DND-41 (cell line): ENCODE measurements at regions not wholly inside any gene's neighbourhood (a gene's known extent, or its start where the extent isn't known, plus 50 kb on each side); places are given as distances from the start of the nearest gene placed in this dataset.

Source experiments
- ATAC-seq: fragments of 200-7000 bp; cut with Tn5 transposase; 3 replicates; pipeline ENCODE4 v1.9.1; 2021; ENCODE audit warnings: low read depth; ENCODE audit not compliant: insufficient read depth
- DNase-seq: peaks from one replicate; pipeline ENCODE4 v3.0.0-alpha.2; 2020
- H2AFZ ChIP-seq: 2 replicates; pipeline ENCODE4 v1.6.0; 2012; ENCODE audit warnings: low read depth, low read length
- H3K27ac ChIP-seq: 2 replicates; pipeline ENCODE4 v1.5.1; 2012; ENCODE audit warnings: low read length, inconsistent platforms
- H3K27me3 ChIP-seq: fragments of 200-600 bp; sonication (generic); 2 replicates; pipeline ENCODE4 v1.6.0; 2012; ENCODE audit warnings: low read length, mild to moderate bottlenecking, inconsistent platforms; ENCODE audit not compliant: insufficient read depth, poor library complexity
- H3K36me3 ChIP-seq: 2 replicates; pipeline ENCODE4 v1.5.1; 2012; ENCODE audit warnings: low read length, inconsistent platforms; ENCODE audit not compliant: insufficient read depth
- H3K4me1 ChIP-seq: 2 replicates; pipeline ENCODE4 v1.5.1; 2012; ENCODE audit warnings: mild to moderate bottlenecking, low read length; ENCODE audit not compliant: insufficient read depth
- H3K4me2 ChIP-seq: 2 replicates; pipeline ENCODE4 v1.6.0; 2012; ENCODE audit warnings: mild to moderate bottlenecking, moderate library complexity, low read length, inconsistent platforms; ENCODE audit not compliant: insufficient read depth
- H3K4me3 ChIP-seq, 2 experiments: fragments of 200-600 bp in 1 of 2; shearing (Covaris generic) in 1 of 2; 2 replicates each; pipeline ENCODE4 v1.5.1; 2012 to 2016; ENCODE audit warnings: inconsistent platforms in 2 of 2, low read length in 2 of 2, mild to moderate bottlenecking in 2 of 2, low read depth in 1 of 2, moderate library complexity in 1 of 2
- H3K79me2 ChIP-seq: 2 replicates; pipeline ENCODE4 v1.6.0; 2012; ENCODE audit warnings: low read length, inconsistent platforms; ENCODE audit not compliant: insufficient read depth
- H3K9ac ChIP-seq: 2 replicates; pipeline ENCODE4 v1.6.0; 2012; ENCODE audit warnings: low read depth, mild to moderate bottlenecking, inconsistent platforms, low read length, moderate library complexity
- H3K9me3 ChIP-seq: 2 replicates; pipeline ENCODE4 v1.5.1; 2012; ENCODE audit warnings: low read length, moderate library complexity, mild to moderate bottlenecking, inconsistent platforms; ENCODE audit not compliant: insufficient read depth, severe bottlenecking
- H4K20me1 ChIP-seq: 2 replicates; pipeline ENCODE4 v1.6.0; 2012; ENCODE audit warnings: low read length; ENCODE audit not compliant: insufficient read depth
- EZH2 ChIP-seq: IDR thresholded peaks from 3 replicates; pipeline ENCODE4 v1.6.1; 2012; ENCODE audit warnings: borderline replicate concordance, low read depth, mild to moderate bottlenecking, moderate library complexity, low read length, inconsistent platforms; ENCODE audit not compliant: severe bottlenecking
- TF ChIP-seq, protein P1 (sequence below): IDR thresholded peaks from 2 replicates; pipeline ENCODE4 v1.5.1; 2012; ENCODE audit warnings: borderline replicate concordance, low read length, moderate library complexity, mild to moderate bottlenecking; ENCODE audit not compliant: poor library complexity, severe bottlenecking; ENCODE audit errors: extremely low read depth

DNA sequence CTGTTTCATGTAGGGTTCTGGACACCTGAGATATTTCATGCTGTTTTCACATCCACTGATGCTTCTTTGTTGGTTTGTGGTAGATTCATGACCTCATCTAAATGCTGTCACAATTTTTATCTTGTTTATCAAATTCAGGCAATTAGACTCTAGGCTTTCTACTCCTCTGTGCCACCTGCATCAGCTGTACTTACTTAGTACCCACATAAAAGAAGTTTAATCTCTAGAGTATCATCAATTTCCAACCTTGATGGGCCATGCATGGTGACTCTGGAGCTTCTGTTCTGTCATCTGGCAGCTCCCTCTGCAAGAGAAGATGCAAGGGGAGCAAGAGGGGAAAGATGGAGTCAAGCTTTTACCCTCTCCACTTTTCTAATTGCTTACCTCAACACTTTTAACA is 195.9 kb upstream of the VWC2 start:
- DNase-seq (no peak), ATAC-seq (no peak)
- no peaks in the 10 kb centered on the region for H3K36me3 ChIP-seq
- no peaks in the 10 kb centered on the region for H4K20me1 ChIP-seq
- no peaks in the 10 kb centered on the region for H3K9me3 ChIP-seq
- H3K4me1 ChIP-seq, result no peaks in the 10 kb centered on the region
- no peak overlapping the region for H3K4me2 ChIP-seq
- no peak overlapping the region for H3K9ac ChIP-seq
- H3K79me2 ChIP-seq, result no peaks in the 10 kb centered on the region
- H2AFZ ChIP-seq, result no peak overlapping the region
- no peaks in the 10 kb centered on the region for H3K27me3 ChIP-seq
- H3K4me3 ChIP-seq, result no peak overlapping the region
- H3K27ac ChIP-seq, result no peak overlapping the region
- TF ChIP-seq EZH2, result no peak
- TF ChIP-seq, protein P1, sequence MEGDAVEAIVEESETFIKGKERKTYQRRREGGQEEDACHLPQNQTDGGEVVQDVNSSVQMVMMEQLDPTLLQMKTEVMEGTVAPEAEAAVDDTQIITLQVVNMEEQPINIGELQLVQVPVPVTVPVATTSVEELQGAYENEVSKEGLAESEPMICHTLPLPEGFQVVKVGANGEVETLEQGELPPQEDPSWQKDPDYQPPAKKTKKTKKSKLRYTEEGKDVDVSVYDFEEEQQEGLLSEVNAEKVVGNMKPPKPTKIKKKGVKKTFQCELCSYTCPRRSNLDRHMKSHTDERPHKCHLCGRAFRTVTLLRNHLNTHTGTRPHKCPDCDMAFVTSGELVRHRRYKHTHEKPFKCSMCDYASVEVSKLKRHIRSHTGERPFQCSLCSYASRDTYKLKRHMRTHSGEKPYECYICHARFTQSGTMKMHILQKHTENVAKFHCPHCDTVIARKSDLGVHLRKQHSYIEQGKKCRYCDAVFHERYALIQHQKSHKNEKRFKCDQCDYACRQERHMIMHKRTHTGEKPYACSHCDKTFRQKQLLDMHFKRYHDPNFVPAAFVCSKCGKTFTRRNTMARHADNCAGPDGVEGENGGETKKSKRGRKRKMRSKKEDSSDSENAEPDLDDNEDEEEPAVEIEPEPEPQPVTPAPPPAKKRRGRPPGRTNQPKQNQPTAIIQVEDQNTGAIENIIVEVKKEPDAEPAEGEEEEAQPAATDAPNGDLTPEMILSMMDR, result no peak

DNA sequence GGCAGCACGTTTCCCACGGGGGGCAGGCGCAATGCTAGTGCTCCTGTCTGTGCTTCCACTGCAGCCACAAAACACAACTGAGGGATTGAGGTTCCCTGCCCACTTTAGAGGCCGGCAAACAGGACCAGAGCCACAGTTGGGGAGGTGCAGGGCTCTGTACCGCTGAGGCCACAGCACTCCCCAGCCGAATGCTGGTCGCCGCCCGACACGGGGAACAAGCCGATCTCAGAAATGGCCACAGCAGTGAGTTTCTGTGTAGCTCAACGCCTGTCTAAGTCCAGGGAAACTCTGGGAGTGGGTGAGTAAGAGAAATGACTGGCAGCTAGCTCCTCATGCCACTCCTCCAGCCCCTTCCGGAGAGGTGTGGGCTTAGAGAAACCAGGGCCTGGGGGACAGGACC is 194.0 kb upstream of the VWC2 start:
- Histone ChIP-seq H3K9ac (no peak overlapping the region), H3K4me3 (no peak overlapping the region), H3K27ac (no peak overlapping the region), H2AFZ (no peak overlapping the region), H3K27me3 (no peaks in the 10 kb centered on the region), H4K20me1 (no peaks in the 10 kb centered on the region), H3K36me3 (no peaks in the 10 kb centered on the region), H3K4me2 (no peak overlapping the region), H3K9me3 (no peaks in the 10 kb centered on the region), H3K79me2 (no peaks in the 10 kb centered on the region), H3K4me1 (no peaks in the 10 kb centered on the region)
- ATAC-seq, result no peak
- no peak for DNase-seq
- TF ChIP-seq EZH2, result no peak
- TF ChIP-seq, protein P1, result no peak

DNA sequence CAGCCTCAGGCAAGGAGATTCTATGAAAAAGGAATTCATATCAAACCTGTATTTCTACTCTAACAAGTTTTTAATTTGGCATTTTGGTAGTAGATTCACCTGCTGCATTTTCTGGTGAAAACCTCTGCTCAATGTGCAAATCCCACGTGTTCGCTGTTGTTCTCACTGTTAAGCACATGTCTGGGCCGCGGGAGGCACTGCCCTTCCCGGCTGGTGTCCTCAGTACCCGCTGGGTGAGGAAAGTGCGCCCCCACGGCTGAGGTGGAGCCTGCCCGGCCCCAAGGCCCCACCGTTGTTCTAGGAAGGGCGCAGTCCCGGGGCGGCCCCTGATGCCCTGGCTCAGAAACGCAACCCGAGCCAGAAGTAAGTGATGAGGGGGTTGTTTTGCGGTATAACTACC is 193.4 kb upstream of the VWC2 start:
- Histone ChIP-seq H3K4me2 (no peak overlapping the region), H3K79me2 (no peaks in the 10 kb centered on the region), H3K36me3 (no peaks in the 10 kb centered on the region), H4K20me1 (no peaks in the 10 kb centered on the region), H2AFZ (no peak overlapping the region), H3K4me3 (no peak overlapping the region), H3K9me3 (no peaks in the 10 kb centered on the region), H3K9ac (no peak overlapping the region), H3K4me1 (no peaks in the 10 kb centered on the region), H3K27ac (no peak overlapping the region), H3K27me3 (no peaks in the 10 kb centered on the region)
- TF ChIP-seq, protein P1, result no peak
- TF ChIP-seq EZH2, result no peak
- ATAC-seq (no peak), DNase-seq (no peak)

DNA sequence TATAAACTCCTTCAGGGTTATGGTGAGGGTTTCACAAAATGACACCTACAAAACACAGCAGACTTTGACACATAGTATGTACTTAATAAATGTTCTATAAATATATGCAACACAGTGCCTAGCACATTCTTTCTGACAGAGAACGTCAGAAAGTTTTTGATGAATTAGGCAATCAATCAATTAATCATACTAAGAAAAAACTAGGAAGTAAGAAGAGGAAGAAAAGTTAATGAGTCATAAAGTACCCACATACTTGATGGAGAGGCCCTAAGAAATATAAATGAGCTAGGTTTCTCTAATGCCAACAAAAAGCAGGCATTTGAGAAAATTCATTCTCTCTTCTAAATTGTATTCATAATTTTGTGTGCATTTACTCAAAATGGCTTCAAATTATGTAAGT is 192.7 kb upstream of the VWC2 start:
- Histone ChIP-seq H3K27me3 (no peaks in the 10 kb centered on the region), H3K36me3 (no peaks in the 10 kb centered on the region), H3K27ac (no peak overlapping the region), H3K79me2 (no peaks in the 10 kb centered on the region), H3K4me1 (no peaks in the 10 kb centered on the region), H3K4me3 (no peak overlapping the region), H2AFZ (no peak overlapping the region), H3K9me3 (no peaks in the 10 kb centered on the region), H3K9ac (no peak overlapping the region), H4K20me1 (no peaks in the 10 kb centered on the region), H3K4me2 (no peak overlapping the region)
- TF ChIP-seq, protein P1, result no peak
- TF ChIP-seq EZH2, result no peak
- DNase-seq (no peak), ATAC-seq (no peak)
